HUES64 (cell line): ENCODE measurements at regions not wholly inside any gene's neighbourhood (a gene's known extent, or its start where the extent isn't known, plus 50 kb on each side); places are given as distances from the start of the nearest gene placed in this dataset.
"Not testable (repeated sequence)": the region's sequence is repeated elsewhere in the genome, so short reads cannot be mapped to it uniquely, and the experiment has no call there.

ENCODE experiments used
- H3K27ac ChIP-seq: 2 replicates; pipeline ENCODE4 v1.7.0; 2013; ENCODE audit warnings: low read depth, low read length, inconsistent platforms
- H3K27me3 ChIP-seq: 2 replicates; pipeline ENCODE4 v1.6.1; 2013; ENCODE audit warnings: mild to moderate bottlenecking, low read length; ENCODE audit not compliant: insufficient read depth
- H3K36me3 ChIP-seq: 2 replicates; pipeline ENCODE4 v1.6.1; 2013; ENCODE audit warnings: mild to moderate bottlenecking, low read length; ENCODE audit not compliant: insufficient read depth
- H3K4me1 ChIP-seq: 2 replicates; pipeline ENCODE4 v1.6.1; 2013; ENCODE audit warnings: mild to moderate bottlenecking, low read length, moderate library complexity; ENCODE audit not compliant: insufficient read depth
- H3K4me3 ChIP-seq: 2 replicates; pipeline ENCODE4 v1.5.1; 2013; ENCODE audit warnings: mild to moderate bottlenecking, low read length, moderate library complexity
- H3K9ac ChIP-seq: 2 replicates; pipeline ENCODE4 v1.6.1; 2013; ENCODE audit warnings: mild to moderate bottlenecking, low read depth, low read length
- H3K9me3 ChIP-seq: 2 replicates; pipeline ENCODE4 v1.6.1; 2013; ENCODE audit warnings: low read depth, low read length; ENCODE audit not compliant: insufficient read depth
- WGBS: fragments of 150-250, 120-280 bp; methylation state at CpG from one replicate; pipeline ENCODE4 v1.1.7; 2013; ENCODE audit warnings: missing lambda C conversion rate; 5-methylcytosine and 5-hydroxymethylcytosine counted together

GRCh38 chr10:109762555-109762954 lies 160.8 kb downstream of the XPNPEP1 start:
- no peaks in the 10 kb centered on the region for H3K27me3 ChIP-seq
- H3K36me3 ChIP-seq, result no peaks in the 10 kb centered on the region
- H3K4me3 ChIP-seq, result no peak overlapping the region
- peaks cover 7% of the 10 kb centered on the region; the same call in 1 of the 2 replicates for H3K9me3 ChIP-seq
- H3K9ac ChIP-seq, result no peak overlapping the region
- no peaks in the 10 kb centered on the region for H3K4me1 ChIP-seq
- H3K27ac ChIP-seq, result no peak overlapping the region

GRCh38 chr10:109757670-109758069 lies 165.6 kb downstream of the XPNPEP1 start:
- H3K27ac ChIP-seq, H3K9me3 ChIP-seq, H3K27me3 ChIP-seq, H3K4me3 ChIP-seq, H3K36me3 ChIP-seq, H3K4me1 ChIP-seq, H3K9ac ChIP-seq: not testable (repeated sequence)
- WGBS, result 63% methylated on average over 4 of the region's 6 CpGs

- Histone ChIP-seq H3K27ac (no peak overlapping the region), H3K9ac (no peak overlapping the region), H3K36me3 (no peaks in the 10 kb centered on the region), H3K9me3 (0 out of 2 replicates have a peak, but pooled peaks cover 2% of the 10 kb centered on the region), H3K4me3 (no peak overlapping the region), H3K27me3 (no peaks in the 10 kb centered on the region), H3K4me1 (no peaks in the 10 kb centered on the region)
- 71% methylated on average over 1 of the region's 1 CpG for WGBS
Measured at GRCh38 chr10:109746861-109747260, 176.4 kb downstream of the XPNPEP1 start.

- H3K4me1 ChIP-seq, result no peaks in the 10 kb centered on the region
- H3K9me3 ChIP-seq, result peaks cover 7% of the 10 kb centered on the region; the same call in 1 of the 2 replicates
- H3K36me3 ChIP-seq, result no peaks in the 10 kb centered on the region
- H3K27me3 ChIP-seq, result no peaks in the 10 kb centered on the region
- no peak overlapping the region for H3K27ac ChIP-seq
- no peak overlapping the region for H3K9ac ChIP-seq
- H3K4me3 ChIP-seq, result no peak overlapping the region
Measured at GRCh38 chr10:109744020-109744419, 179.3 kb downstream of the XPNPEP1 start.

GRCh38 chr10:109743574-109743973 lies 179.7 kb downstream of the XPNPEP1 start:
- peaks cover 8% of the 10 kb centered on the region; the same call in 1 of the 2 replicates for H3K9me3 ChIP-seq
- no peak overlapping the region for H3K27ac ChIP-seq
- H3K4me3 ChIP-seq, result no peak overlapping the region
- no peaks in the 10 kb centered on the region for H3K27me3 ChIP-seq
- WGBS, result 76% methylated on average over 2 of the region's 2 CpGs
- no peaks in the 10 kb centered on the region for H3K36me3 ChIP-seq
- H3K9ac ChIP-seq, result no peak overlapping the region
- H3K4me1 ChIP-seq, result no peaks in the 10 kb centered on the region

- H3K4me3 ChIP-seq, result no peak overlapping the region
- no peaks in the 10 kb centered on the region for H3K4me1 ChIP-seq
- no peak overlapping the region for H3K9ac ChIP-seq
- WGBS, result 92% methylated on average over 4 of the region's 5 CpGs
- H3K9me3 ChIP-seq, result peaks cover 8% of the 10 kb centered on the region; the same call in 1 of the 2 replicates
- H3K27me3 ChIP-seq, result no peaks in the 10 kb centered on the region
- H3K36me3 ChIP-seq, result no peaks in the 10 kb centered on the region
- H3K27ac ChIP-seq, result no peak overlapping the region
Measured at GRCh38 chr10:109743146-109743545, 180.2 kb downstream of the XPNPEP1 start.

- no peaks in the 10 kb centered on the region for H3K4me1 ChIP-seq
- 61% methylated on average over 1 of the region's 2 CpGs for WGBS
- H3K4me3 ChIP-seq, result no peak overlapping the region
- no peak overlapping the region for H3K27ac ChIP-seq
- H3K9ac ChIP-seq, result no peak overlapping the region
- H3K36me3 ChIP-seq, result no peaks in the 10 kb centered on the region
- H3K27me3 ChIP-seq, result no peaks in the 10 kb centered on the region
- peaks cover 11% of the 10 kb centered on the region for H3K9me3 ChIP-seq
Measured at GRCh38 chr10:109741712-109742111, 181.6 kb downstream of the XPNPEP1 start.

GRCh38 chr10:109740436-109740835 lies 182.9 kb downstream of the XPNPEP1 start:
- 72% methylated on average over 3 of the region's 3 CpGs for WGBS
- Histone ChIP-seq H3K27ac (no peak overlapping the region), H3K27me3 (no peaks in the 10 kb centered on the region), H3K9me3 (peaks cover 11% of the 10 kb centered on the region), H3K9ac (no peak overlapping the region), H3K4me1 (no peaks in the 10 kb centered on the region), H3K36me3 (no peaks in the 10 kb centered on the region), H3K4me3 (no peak overlapping the region)

GRCh38 chr10:109737626-109738025 lies 185.7 kb downstream of the XPNPEP1 start:
- WGBS, result 96% methylated on average over 5 of the region's 5 CpGs
- no peak overlapping the region for H3K9ac ChIP-seq
- no peaks in the 10 kb centered on the region for H3K27me3 ChIP-seq

GRCh38 chr10:109737009-109737408 lies 186.3 kb downstream of the XPNPEP1 start:
- Histone ChIP-seq H3K27me3 (no peaks in the 10 kb centered on the region), H3K27ac (no peak overlapping the region), H3K9ac (no peak overlapping the region), H3K9me3 (peaks cover 20% of the 10 kb centered on the region), H3K4me1 (no peaks in the 10 kb centered on the region), H3K4me3 (no peak overlapping the region), H3K36me3 (no peaks in the 10 kb centered on the region)
- 43% methylated on average over 4 of the region's 4 CpGs for WGBS

More at GRCh38 chr10:109737626-109738025, 185.7 kb downstream of the XPNPEP1 start:
- H3K4me1 ChIP-seq, result no peaks in the 10 kb centered on the region
- no peak overlapping the region for H3K27ac ChIP-seq
- no peaks in the 10 kb centered on the region for H3K36me3 ChIP-seq
- H3K9me3 ChIP-seq, result peaks cover 19% of the 10 kb centered on the region
- H3K4me3 ChIP-seq, result no peak overlapping the region

GRCh38 chr10:109735776-109736175 lies 187.5 kb downstream of the XPNPEP1 start:
- Histone ChIP-seq H3K27me3 (no peaks in the 10 kb centered on the region), H3K36me3 (no peaks in the 10 kb centered on the region), H3K9me3 (peaks cover 20% of the 10 kb centered on the region), H3K9ac (no peak overlapping the region), H3K4me1 (no peaks in the 10 kb centered on the region), H3K27ac (no peak overlapping the region), H3K4me3 (no peak overlapping the region)
- 51% methylated on average over 4 of the region's 4 CpGs for WGBS

GRCh38 chr10:109732254-109732965 lies 190.9 kb downstream of the XPNPEP1 start:
- Histone ChIP-seq H3K4me3 (no peak overlapping the region), H3K36me3 (no peaks in the 10 kb centered on the region), H3K27me3 (no peaks in the 10 kb centered on the region), H3K9me3 (peaks cover 16% of the 10 kb centered on the region; the same call in 1 of the 2 replicates), H3K4me1 (no peaks in the 10 kb centered on the region), H3K9ac (no peak overlapping the region), H3K27ac (no peak overlapping the region)
- 91% methylated on average over 3 of the region's 3 CpGs for WGBS
